IMR-90 (cell line): ENCODE measurements at regions not wholly inside any gene's neighbourhood (a gene's known extent, or its start where the extent isn't known, plus 50 kb on each side); places are given as distances from the start of the nearest gene placed in this dataset.
"Not testable (repeated sequence)": the region's sequence is repeated elsewhere in the genome, so short reads cannot be mapped to it uniquely, and the experiment has no call there.

Experiments used
- ATAC-seq: fragments of 200-7000 bp; cut with Tn5 transposase; 2 replicates; pipeline ENCODE4 v1.9.1; 2020; ENCODE audit warnings: low read depth, mild to moderate bottlenecking, moderate library complexity
- BruUV-seq: library from RNA; stranded (reverse); fragments of 400-500 nt; replicated peaks from 2 replicates; lab custom pipeline; 2021; lab: Mats Ljungman, UMichigan
- CTCF ChIA-PET: fragments of 300-600 bp; formaldehyde crosslinking; extraction: SDS; loops from one replicate; lab custom pipeline; 2021; ENCODE audit warnings: antibody characterized with exemption; lab: Yijun Ruan, JAX
- POLR2A ChIA-PET: fragments of 300-600 bp; sonication (Branson Sonifier 250); formaldehyde crosslinking; loops from one replicate; lab custom pipeline; 2022; ENCODE audit warnings: antibody characterized with exemption; ENCODE audit not compliant: unreplicated experiment; lab: Charles Lee
- DNase-seq: peaks from one replicate; pipeline ENCODE4 v3.0.0; 2013
- H2AFZ ChIP-seq: replicated peaks from 2 replicates; pipeline ENCODE3; 2013; ENCODE audit warnings: low read length, mild to moderate bottlenecking; ENCODE audit not compliant: poor library complexity
- H2AK5ac ChIP-seq: 2 replicates; pipeline ENCODE4 v1.6.1; 2013; ENCODE audit warnings: low read depth, low read length, inconsistent platforms
- H2AK9ac ChIP-seq: replicated peaks from 2 replicates; pipeline ENCODE3; 2013; ENCODE audit warnings: mild to moderate bottlenecking, low read depth, low read length, moderate library complexity; ENCODE audit not compliant: poor library complexity
- H2BK120ac ChIP-seq: 2 replicates; pipeline ENCODE4 v1.6.1; 2013; ENCODE audit warnings: low read depth, low read length, inconsistent platforms
- H2BK15ac ChIP-seq: 3 replicates; pipeline ENCODE4 v1.6.1; 2013; ENCODE audit warnings: low read depth, low read length, inconsistent platforms
- H2BK20ac ChIP-seq: 2 replicates; pipeline ENCODE4 v1.6.1; 2013; ENCODE audit warnings: low read depth, mild to moderate bottlenecking, inconsistent platforms, low read length, moderate library complexity
- H2BK5ac ChIP-seq: 2 replicates; pipeline ENCODE4 v1.6.1; 2013; ENCODE audit warnings: mild to moderate bottlenecking, low read depth, low read length, inconsistent platforms; ENCODE audit not compliant: poor library complexity, severe bottlenecking
- H3K14ac ChIP-seq: replicated peaks from 2 replicates; pipeline ENCODE4 v1.6.1; 2013; ENCODE audit warnings: low read depth, low read length, inconsistent platforms
- H3K18ac ChIP-seq: 2 replicates; pipeline ENCODE4 v1.6.1; 2013; ENCODE audit warnings: low read depth, low read length, control low read depth
- H3K23ac ChIP-seq: 2 replicates; pipeline ENCODE4 v1.6.1; 2013; ENCODE audit warnings: low read depth, low read length, inconsistent platforms
- H3K27ac ChIP-seq: 2 replicates; pipeline ENCODE4 v1.5.1; 2013; ENCODE audit warnings: mild to moderate bottlenecking, control low read depth, low read length; ENCODE audit not compliant: insufficient read depth
- H3K27me3 ChIP-seq: 2 replicates; pipeline ENCODE4 v1.6.1; 2013; ENCODE audit warnings: low read length; ENCODE audit not compliant: control insufficient read depth, insufficient read depth
- H3K36me3 ChIP-seq: 2 replicates; pipeline ENCODE4 v1.6.1; 2013; ENCODE audit warnings: low read length, mixed read lengths; ENCODE audit not compliant: control insufficient read depth, insufficient read depth
- H3K4ac ChIP-seq: 2 replicates; pipeline ENCODE4 v1.6.1; 2013; ENCODE audit warnings: low read depth, low read length, inconsistent platforms
- H3K4me1 ChIP-seq: 2 replicates; pipeline ENCODE4 v1.6.1; 2013; ENCODE audit warnings: low read length, mixed read lengths; ENCODE audit not compliant: control insufficient read depth, insufficient read depth
- H3K4me2 ChIP-seq: 2 replicates; pipeline ENCODE4 v1.6.1; 2013; ENCODE audit warnings: low read depth, mild to moderate bottlenecking, control low read depth, low read length, moderate library complexity
- H3K4me3 ChIP-seq: 2 replicates; pipeline ENCODE4 v1.5.1; 2013; ENCODE audit warnings: low read depth, mild to moderate bottlenecking, control low read depth, low read length, moderate library complexity; ENCODE audit not compliant: insufficient read depth
- H3K56ac ChIP-seq: 2 replicates; pipeline ENCODE4 v1.6.1; 2013; ENCODE audit warnings: low read length, inconsistent platforms; ENCODE audit not compliant: insufficient read depth; ENCODE audit errors: extremely low read depth
- H3K79me1 ChIP-seq, 2 experiments: 2 replicates each; pipeline ENCODE4 v1.6.1; 2013; ENCODE audit warnings: low read length in 2 of 2, inconsistent platforms in 1 of 2, low read depth in 1 of 2
- H3K9ac ChIP-seq: 2 replicates; pipeline ENCODE4 v1.6.1; 2013; ENCODE audit warnings: low read depth, low read length, control low read depth
- H3K9me1 ChIP-seq: 2 replicates; pipeline ENCODE4 v1.6.1; 2013; ENCODE audit warnings: low read length, inconsistent platforms; ENCODE audit not compliant: insufficient read depth
- H3K9me3 ChIP-seq: 2 replicates; pipeline ENCODE4 v1.6.1; 2013; ENCODE audit warnings: low read length; ENCODE audit not compliant: control insufficient read depth, insufficient read depth
- H4K20me1 ChIP-seq: 2 replicates; pipeline ENCODE4 v1.6.1; 2013; ENCODE audit warnings: low read length, inconsistent platforms; ENCODE audit not compliant: insufficient read depth
- H4K5ac ChIP-seq: 2 replicates; pipeline ENCODE4 v1.6.1; 2013; ENCODE audit warnings: mild to moderate bottlenecking, low read depth, low read length, control low read depth
- H4K8ac ChIP-seq, 2 experiments: 2 replicates each; pipeline ENCODE4 v1.6.1; 2013; ENCODE audit warnings: low read depth in 2 of 2, low read length in 2 of 2, control low read depth in 1 of 2, inconsistent platforms in 1 of 2
- H4K91ac ChIP-seq: 2 replicates; pipeline ENCODE4 v1.6.1; 2013; ENCODE audit warnings: low read depth, low read length, inconsistent platforms; ENCODE audit not compliant: insufficient read depth
- WGBS, 2 experiments: methylation state at CpG; one replicate each; pipeline versions ENCODE4 v1.1.5 to v1.1.7; 2013; ENCODE audit warnings: missing lambda C conversion rate in 2 of 2; ENCODE audit not compliant: insufficient read length in 1 of 2; ENCODE audit errors: extremely low coverage in 2 of 2; 5-methylcytosine and 5-hydroxymethylcytosine counted together
- dilution Hi-C: fragments of 300-500 bp; cut with HindIII; formaldehyde crosslinking; loops from one replicate; pipeline ENCODE4 v1.14.3; 2018; ENCODE audit warnings: low sequenced_read_pairs; ENCODE audit not compliant: unreplicated experiment
- in situ Hi-C: fragments of 300-500 bp; cut with MboI; formaldehyde crosslinking; loops from 3 replicates; pipeline ENCODE4 v1.14.3; 2019; ENCODE audit warnings: low sequenced_read_pairs, inconsistent platforms, mixed read lengths
- intact Hi-C: fragments of 100-400 bp; cut with micrococcal nuclease; formaldehyde crosslinking; loops from 2 replicates; pipeline ENCODE4 v1.10.0; 2022

DNA sequence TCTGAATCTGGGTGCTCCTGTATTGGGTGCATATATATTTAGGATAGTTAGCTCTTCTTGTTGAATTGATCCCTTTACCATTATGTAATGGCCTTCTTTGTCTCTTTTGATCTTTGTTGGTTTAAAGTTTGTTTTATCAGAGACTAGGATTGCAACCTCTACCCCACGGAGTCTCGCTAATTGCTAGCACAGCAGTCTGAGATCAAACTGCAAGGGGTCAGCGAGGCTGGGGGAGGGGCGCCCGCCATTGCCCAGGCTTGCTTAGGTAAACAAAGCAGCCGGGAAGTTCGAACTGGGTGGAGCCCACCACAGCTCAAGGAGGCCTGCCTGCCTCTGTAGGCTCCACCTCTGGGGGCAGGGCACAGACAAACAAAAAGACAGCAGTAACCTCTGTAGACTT, 421.8 kb downstream of the CSNK1G3 start:
- H3K4me1 ChIP-seq, H3K4ac ChIP-seq, H3K9ac ChIP-seq, H2AK5ac ChIP-seq, H3K23ac ChIP-seq, H2AK9ac ChIP-seq, ATAC-seq, DNase-seq, H3K9me1 ChIP-seq, H3K4me2 ChIP-seq, BruUV-seq, H2BK120ac ChIP-seq, H2BK5ac ChIP-seq, H4K91ac ChIP-seq, POLR2A ChIA-PET, H3K79me1 ChIP-seq, H3K4me3 ChIP-seq, H3K36me3 ChIP-seq, H4K5ac ChIP-seq, H3K18ac ChIP-seq, H4K20me1 ChIP-seq, H3K56ac ChIP-seq, H4K8ac ChIP-seq, in situ Hi-C loops, dilution Hi-C loops, CTCF ChIA-PET, H3K27me3 ChIP-seq, H2AFZ ChIP-seq, H2BK20ac ChIP-seq, H3K14ac ChIP-seq, H3K27ac ChIP-seq, H2BK15ac ChIP-seq: not testable (repeated sequence)
- WGBS, 2 experiments: no CpG with 5 or more reads among the region's 7 CpGs
- intact Hi-C loops: loop anchor here (10.0 kb wide), 1 partner anchor 721 kb away; no protein-coding TSS in a partner anchor
- peaks cover 11% of the 10 kb centered on the region for H3K9me3 ChIP-seq
